Endothelial cell of umbilical vein (primary cell): ENCODE measurements at regions not wholly inside any gene's neighbourhood (a gene's known extent, or its start where the extent isn't known, plus 50 kb on each side); places are given as distances from the start of the nearest gene placed in this dataset.

Experiments used
- BruUV-seq: library from RNA; stranded (reverse); fragments of 400-500 nt; replicated peaks from 2 replicates; lab custom pipeline; 2021; lab: Mats Ljungman, UMichigan
- CTCF ChIA-PET: fragments of 300-600, 350-600 bp; sonication (Branson Sonifier 250); formaldehyde crosslinking; loops from one replicate; lab custom pipeline; 2021; ENCODE audit warnings: antibody characterized with exemption, inconsistent platforms; lab: Charles Lee
- POLR2A ChIA-PET: fragments of 300-600, 350-600 bp; sonication (Branson Sonifier 250); formaldehyde crosslinking; loops from one replicate; lab custom pipeline; 2021; ENCODE audit warnings: antibody characterized with exemption, inconsistent platforms; lab: Charles Lee
- DNase-seq: peaks from one replicate; pipeline ENCODE4 v3.0.0-alpha.2; 2011; ENCODE audit warnings: low read depth, low spot score
- FAIRE-seq: peaks from 2 replicates; lab custom pipeline; 2011; peaks lifted over from hg19 to GRCh38; lab: Jason Lieb, UNC
- H2AFZ ChIP-seq: 2 replicates; pipeline ENCODE4 v1.6.0; 2012; ENCODE audit warnings: low read depth, low read length, control low read depth, inconsistent platforms
- H3K27ac ChIP-seq: 2 replicates; pipeline ENCODE4 v1.5.1; 2011; ENCODE audit warnings: low read depth, mild to moderate bottlenecking, control low read depth, low read length, moderate library complexity; ENCODE audit not compliant: insufficient read depth
- H3K27me3 ChIP-seq, 2 experiments: 2 replicates each; pipeline versions ENCODE4 v1.6.0 to v1.6.1; 2011; ENCODE audit warnings: low read length in 2 of 2, mixed read lengths in 1 of 2; ENCODE audit not compliant: control insufficient read depth in 2 of 2, insufficient read depth in 2 of 2
- H3K36me3 ChIP-seq, 2 experiments: 2 replicates in 1 of 2; 3 replicates in 1 of 2; pipeline ENCODE4 v1.5.1; 2011; ENCODE audit warnings: low read length in 2 of 2, mild to moderate bottlenecking in 1 of 2, moderate library complexity in 1 of 2; ENCODE audit not compliant: control insufficient read depth in 2 of 2, insufficient read depth in 2 of 2; ENCODE audit errors: extremely low read depth in 1 of 2
- H3K4me1 ChIP-seq: 3 replicates; pipeline ENCODE4 v1.5.1; 2011; ENCODE audit warnings: mild to moderate bottlenecking, low read length; ENCODE audit not compliant: control insufficient read depth, insufficient read depth; ENCODE audit errors: extremely low read depth
- H3K4me2 ChIP-seq: 2 replicates; pipeline ENCODE4 v1.6.1; 2011; ENCODE audit warnings: low read length, control low read depth, mixed read lengths; ENCODE audit not compliant: insufficient read depth
- H3K4me3 ChIP-seq, 3 experiments: fragments of 200-600 bp in 1 of 3; sonication (generic), shearing (Covaris generic) in 1 of 3; replicated peaks in 1 of 3; 2 replicates each; pipeline ENCODE4 v1.5.1; 2011 to 2016; ENCODE audit warnings: control low read depth in 3 of 3, low read length in 3 of 3, mild to moderate bottlenecking in 2 of 3, inconsistent platforms in 1 of 3, low read depth in 1 of 3, moderate library complexity in 1 of 3; ENCODE audit not compliant: insufficient read depth in 1 of 3
- H3K79me2 ChIP-seq: 2 replicates; pipeline ENCODE4 v1.6.0; 2012; ENCODE audit warnings: low read length, inconsistent platforms; ENCODE audit not compliant: control insufficient read depth, insufficient read depth
- H3K9ac ChIP-seq: replicated peaks from 2 replicates; pipeline ENCODE3; 2011; ENCODE audit warnings: low read length, control low read depth; ENCODE audit not compliant: insufficient read depth; ENCODE audit errors: extremely low read depth
- H3K9me1 ChIP-seq: replicated peaks from 3 replicates; pipeline ENCODE4 v1.6.0; 2011; ENCODE audit warnings: mild to moderate bottlenecking, low read length; ENCODE audit not compliant: control insufficient read depth, insufficient read depth; ENCODE audit errors: extremely low read depth
- H3K9me3 ChIP-seq: replicated peaks from 2 replicates; pipeline ENCODE4 v1.5.1; 2012; ENCODE audit warnings: low read length, inconsistent platforms; ENCODE audit not compliant: control insufficient read depth, insufficient read depth
- H4K20me1 ChIP-seq: replicated peaks from 2 replicates; pipeline ENCODE3; 2011; ENCODE audit warnings: mild to moderate bottlenecking, low read length; ENCODE audit not compliant: control insufficient read depth, insufficient read depth; ENCODE audit errors: extremely low read depth
- CTCF ChIP-seq, 2 donors: IDR thresholded peaks; 1 replicate in 1 of 2; 2 replicates in 1 of 2; pipeline ENCODE4 v1.5.1; 2011; ENCODE audit warnings: low read length in 2 of 2, mild to moderate bottlenecking in 2 of 2, moderate library complexity in 2 of 2, control low read depth in 1 of 2, inconsistent platforms in 1 of 2, low read depth in 1 of 2; ENCODE audit not compliant: insufficient read depth in 1 of 2; ENCODE audit errors: extremely low read depth in 1 of 2
- EZH2 ChIP-seq: IDR thresholded peaks from 2 replicates; pipeline ENCODE4 v1.6.1; 2012; ENCODE audit warnings: borderline replicate concordance, low read depth, mild to moderate bottlenecking, moderate library complexity, low read length, inconsistent platforms; ENCODE audit not compliant: severe bottlenecking
- FOS ChIP-seq: IDR thresholded peaks from 2 replicates; pipeline ENCODE4 v1.6.1; 2011; ENCODE audit warnings: mild to moderate bottlenecking, low read length, moderate library complexity, borderline replicate concordance; ENCODE audit not compliant: insufficient read depth
- GATA2 ChIP-seq: IDR thresholded peaks from 2 replicates; pipeline ENCODE4 v1.7.0; 2011; ENCODE audit warnings: low read depth, mild to moderate bottlenecking, moderate library complexity, mixed read lengths, low read length; ENCODE audit not compliant: insufficient read length, insufficient read depth
- JUN ChIP-seq: IDR thresholded peaks from 2 replicates; pipeline ENCODE4 v1.6.1; 2011; ENCODE audit warnings: borderline replicate concordance, low read depth; ENCODE audit not compliant: insufficient read length, insufficient read depth
- MAX ChIP-seq: IDR thresholded peaks from 2 replicates; pipeline ENCODE4 v1.6.1; 2011; ENCODE audit not compliant: insufficient read depth, insufficient read length
- MYC ChIP-seq: IDR thresholded peaks from one replicate; pipeline ENCODE4 v1.6.1; 2011; ENCODE audit warnings: mild to moderate bottlenecking, low read depth, low read length
- POLR2A ChIP-seq: IDR thresholded peaks from 2 replicates; pipeline ENCODE4 v1.6.1; 2012; ENCODE audit warnings: low read depth, mild to moderate bottlenecking, control low read depth, low read length
- POLR2AphosphoS5 ChIP-seq: IDR thresholded peaks from 2 replicates; pipeline ENCODE4 v1.6.1; 2012; ENCODE audit warnings: low read depth, mild to moderate bottlenecking, control low read depth, low read length, moderate library complexity; ENCODE audit not compliant: insufficient read depth
- dilution Hi-C: fragments of 300-500 bp; cut with MboI; formaldehyde crosslinking; loops from one replicate; pipeline ENCODE4 v1.15.0; 2019; ENCODE audit warnings: low sequenced_read_pairs; ENCODE audit not compliant: extremely low pct_ligation_motif_present
- intact Hi-C: fragments of 100-400 bp; cut with micrococcal nuclease; formaldehyde crosslinking; loops from one replicate; pipeline ENCODE4 v1.10.0; 2022

GRCh38 chr1:187817782-187818181 lies 989.0 kb downstream of the PLA2G4A start:
- H3K4me1 ChIP-seq = no peaks in the 10 kb centered on the region
- H3K4me3 ChIP-seq = no peak overlapping the region
- dilution Hi-C loops = no loop called here
- no peaks in the 10 kb centered on the region for H3K9me1 ChIP-seq
- H3K27me3 ChIP-seq = no peaks in the 10 kb centered on the region
- FAIRE-seq (no peak), DNase-seq (no peak)
- ChIA-PET CTCF (no interaction called here), POLR2A (no interaction called here)
- no peak overlapping the region for H3K27ac ChIP-seq
- H3K4me2 ChIP-seq = no peak overlapping the region
- H3K9me3 ChIP-seq = no peaks in the 10 kb centered on the region
- no peaks in the 10 kb centered on the region for H3K36me3 ChIP-seq
- intact Hi-C loops = no loop called here
- no TSS peak for BruUV-seq
- H4K20me1 ChIP-seq = no peaks in the 10 kb centered on the region
- no peaks in the 10 kb centered on the region for H3K79me2 ChIP-seq
- TF ChIP-seq CTCF (IDR thresholded peaks at IDR 0.05; ENCODE audit: extremely low read depth in 1 of 2, insufficient read depth in 1 of 2, low read depth in 1 of 2, low read length in 2 of 2) = peak in 1 of 2 donors; percentile 1
- TF ChIP-seq MAX = no peak
- H2AFZ ChIP-seq = no peak overlapping the region
- H3K9ac ChIP-seq = no peak overlapping the region

- ChIA-PET CTCF (no interaction called here), POLR2A (no interaction called here)
- H3K4me1 ChIP-seq = no peaks in the 10 kb centered on the region
- no peaks in the 10 kb centered on the region for H3K9me3 ChIP-seq
- H3K27ac ChIP-seq = no peak overlapping the region
- no peaks in the 10 kb centered on the region for H3K9me1 ChIP-seq
- no peaks in the 10 kb centered on the region for H3K27me3 ChIP-seq
- no peaks in the 10 kb centered on the region for H3K79me2 ChIP-seq
- FAIRE-seq (no peak), DNase-seq (no peak)
- H3K9ac ChIP-seq = no peak overlapping the region
- TF ChIP-seq JUN = no peak
- TF ChIP-seq POLR2AphosphoS5 = no peak
- TF ChIP-seq FOS = no peak
- no peak for TF ChIP-seq MAX
- TF ChIP-seq EZH2 = no peak
- TF ChIP-seq GATA2 = no peak
- no peak for TF ChIP-seq MYC
- no peak for TF ChIP-seq CTCF (IDR thresholded peaks at IDR 0.05; ENCODE audit: extremely low read depth in 1 of 2, insufficient read depth in 1 of 2, low read depth in 1 of 2, low read length in 2 of 2)
- TF ChIP-seq POLR2A = no peak
- intact Hi-C loops = no loop called here
- H4K20me1 ChIP-seq = no peaks in the 10 kb centered on the region
- no peak overlapping the region for H3K4me3 ChIP-seq
- no peak overlapping the region for H2AFZ ChIP-seq
- H3K36me3 ChIP-seq = no peaks in the 10 kb centered on the region
- BruUV-seq = no TSS peak
- dilution Hi-C loops = no loop called here
- no peak overlapping the region for H3K4me2 ChIP-seq
These were observed 990.3 kb downstream of the PLA2G4A start for GRCh38 chr1:187819086-187819485.
